ENCODE measurements at regions not wholly inside any gene's neighbourhood (a gene's known extent, or its start where the extent isn't known, plus 50 kb on each side); places are given as distances from the start of the nearest gene placed in this dataset.

DNA sequence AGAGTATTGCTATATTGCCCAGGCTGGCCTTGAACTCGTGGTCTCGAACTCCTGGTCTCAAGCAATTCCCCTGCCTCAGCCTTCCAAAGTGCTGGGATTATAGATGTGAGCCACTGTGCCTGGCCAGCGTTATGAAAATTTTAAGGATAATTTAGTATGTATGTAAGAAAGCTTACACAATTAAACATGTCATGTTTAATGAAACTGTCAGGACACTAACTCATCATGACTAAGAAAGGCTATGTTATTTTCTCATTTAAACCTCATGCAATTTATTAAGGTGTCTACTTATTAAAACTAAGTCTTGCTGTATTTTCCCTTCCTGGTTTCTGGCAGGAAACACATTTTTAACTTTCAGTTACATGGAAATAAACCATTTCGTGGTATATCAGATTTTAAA lies 106.8 kb upstream of the ATP10A start:
- FAIRE-seq = no peak
- DNase-seq (ENCODE audit: insufficient read length, low spot score) = no peak

GRCh38 chr15:25967116-25967515 lies 104.0 kb upstream of the ATP10A start:
- FAIRE-seq (no peak), DNase-seq (ENCODE audit: insufficient read length, low spot score) (no peak)
- TF ChIP-seq CTCF (IDR thresholded peaks at IDR 0.05; ENCODE audit: insufficient read depth, missing control alignments) = no peak

More for the DNA sequence above, 106.8 kb upstream of the ATP10A start:
- TF ChIP-seq CTCF (IDR thresholded peaks at IDR 0.05; ENCODE audit: insufficient read depth, missing control alignments) = no peak

GRCh38 chr15:25965326-25965725 lies 102.2 kb upstream of the ATP10A start:
- DNase-seq (ENCODE audit: insufficient read length, low spot score) (no peak), FAIRE-seq (no peak)
- no peak for TF ChIP-seq CTCF (IDR thresholded peaks at IDR 0.05; ENCODE audit: insufficient read depth, missing control alignments)

GRCh38 chr15:25960273-25960672 lies 97.1 kb upstream of the ATP10A start:
- DNase-seq (ENCODE audit: insufficient read length, low spot score) (no peak), FAIRE-seq (no peak)
- no peak for TF ChIP-seq CTCF (IDR thresholded peaks at IDR 0.05; ENCODE audit: insufficient read depth, missing control alignments)

- FAIRE-seq (no peak), DNase-seq (ENCODE audit: insufficient read length, low spot score) (no peak)
- no peak for TF ChIP-seq CTCF (IDR thresholded peaks at IDR 0.05; ENCODE audit: insufficient read depth, missing control alignments)
Measured at GRCh38 chr15:25959100-25959499, 96.0 kb upstream of the ATP10A start.

GRCh38 chr15:25955628-25956027 lies 92.5 kb upstream of the ATP10A start:
- FAIRE-seq (no peak), DNase-seq (ENCODE audit: insufficient read length, low spot score) (no peak)
- TF ChIP-seq CTCF (IDR thresholded peaks at IDR 0.05; ENCODE audit: insufficient read depth, missing control alignments) = no peak

DNA sequence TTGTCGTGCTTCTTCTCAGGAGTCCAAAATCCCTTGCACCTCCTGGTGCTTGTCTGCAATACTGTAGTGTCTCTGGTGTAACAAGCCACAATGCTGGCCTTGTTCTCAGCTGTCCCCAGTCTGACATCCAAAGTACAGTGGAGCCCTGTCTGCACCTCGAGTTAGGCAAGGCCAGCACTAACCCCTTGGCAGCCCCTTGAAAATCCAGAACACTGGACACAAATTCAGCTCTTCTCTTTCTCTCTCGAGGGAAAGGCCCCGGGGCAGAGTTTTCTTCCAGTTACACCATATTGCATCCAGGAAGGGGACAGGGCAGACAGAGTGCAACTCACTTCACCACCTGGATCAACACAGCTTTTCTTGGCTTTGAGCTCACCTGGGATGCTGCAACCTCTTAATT lies 91.3 kb upstream of the ATP10A start:
- DNase-seq (ENCODE audit: insufficient read length, low spot score) (no peak), FAIRE-seq (no peak)
- no peak for TF ChIP-seq CTCF (IDR thresholded peaks at IDR 0.05; ENCODE audit: insufficient read depth, missing control alignments)
